BE2C (cell line): ENCODE measurements at regions not wholly inside any gene's neighbourhood (a gene's known extent, or its start where the extent isn't known, plus 50 kb on each side); places are given as distances from the start of the nearest gene placed in this dataset.
"Not testable (repeated sequence)": the region's sequence is repeated elsewhere in the genome, so short reads cannot be mapped to it uniquely, and the experiment has no call there.

Source experiments
- DNase-seq: peaks from one replicate; pipeline ENCODE4 v3.0.0-alpha.2; 2020
- H3K27me3 ChIP-seq: fragments of 250-450 bp; sonication (Bioruptor Pico); 2 replicates; pipeline ENCODE4 v1.5.1; 2020; ENCODE audit warnings: mild to moderate bottlenecking
- H3K36me3 ChIP-seq: fragments of 250-450 bp; sonication (Bioruptor Pico); 2 replicates; pipeline ENCODE4 v1.5.1; 2020; ENCODE audit warnings: mild to moderate bottlenecking
- H3K4me1 ChIP-seq: fragments of 250-450 bp; sonication (Bioruptor Pico); 2 replicates; pipeline ENCODE4 v1.5.1; 2020
- H3K4me3 ChIP-seq: 2 replicates; pipeline ENCODE4 v1.5.1; 2011; ENCODE audit warnings: low read depth, low read length
- H3K9me3 ChIP-seq: fragments of 250-450 bp; sonication (Bioruptor Pico); 2 replicates; pipeline ENCODE4 v1.5.1; 2020
- CTCF ChIP-seq: IDR thresholded peaks from 2 replicates; pipeline ENCODE4 v1.5.1; 2012; ENCODE audit warnings: mild to moderate bottlenecking, low read depth, low read length

GRCh38 chr18:71047882-71048281, 759.0 kb downstream of the SOCS6 start:
- no peaks in the 10 kb centered on the region for H3K27me3 ChIP-seq
- TF ChIP-seq CTCF: no peak
- H3K36me3 ChIP-seq: no peaks in the 10 kb centered on the region
- no peak overlapping the region for H3K4me3 ChIP-seq
- H3K4me1 ChIP-seq: no peaks in the 10 kb centered on the region
- DNase-seq: no peak
- no peaks in the 10 kb centered on the region for H3K9me3 ChIP-seq

GRCh38 chr18:71045331-71046065, 756.7 kb downstream of the SOCS6 start:
- TF ChIP-seq CTCF: no peak

GRCh38 chr18:71040161-71040560, 751.3 kb downstream of the SOCS6 start:
- Histone ChIP-seq H3K4me3 (no peak overlapping the region), H3K36me3 (no peaks in the 10 kb centered on the region), H3K27me3 (no peaks in the 10 kb centered on the region), H3K4me1 (no peaks in the 10 kb centered on the region), H3K9me3 (no peaks in the 10 kb centered on the region)
- DNase-seq: no peak
- no peak for TF ChIP-seq CTCF

More at GRCh38 chr18:71045331-71046065, 756.7 kb downstream of the SOCS6 start:
- Histone ChIP-seq H3K9me3 (no peaks in the 10 kb centered on the region), H3K27me3 (no peaks in the 10 kb centered on the region), H3K4me1 (no peaks in the 10 kb centered on the region), H3K36me3 (no peaks in the 10 kb centered on the region), H3K4me3 (no peak overlapping the region)
- DNase-seq: no peak

GRCh38 chr18:71038196-71038595, 749.4 kb downstream of the SOCS6 start:
- H3K4me1 ChIP-seq: no peaks in the 10 kb centered on the region
- H3K27me3 ChIP-seq: no peaks in the 10 kb centered on the region
- DNase-seq: no peak
- no peak for TF ChIP-seq CTCF
- no peaks in the 10 kb centered on the region for H3K36me3 ChIP-seq
- H3K4me3 ChIP-seq: no peak overlapping the region
- H3K9me3 ChIP-seq: no peaks in the 10 kb centered on the region

- no peak for TF ChIP-seq CTCF
- Histone ChIP-seq H3K4me3 (no peak overlapping the region), H3K4me1 (no peaks in the 10 kb centered on the region), H3K9me3 (no peaks in the 10 kb centered on the region), H3K36me3 (no peaks in the 10 kb centered on the region), H3K27me3 (no peaks in the 10 kb centered on the region)
- DNase-seq: no peak
Observed at GRCh38 chr18:71036783-71037182, 747.9 kb downstream of the SOCS6 start.

- H3K4me1 ChIP-seq, H3K36me3 ChIP-seq, H3K4me3 ChIP-seq, H3K27me3 ChIP-seq, DNase-seq, H3K9me3 ChIP-seq: not testable (repeated sequence)
Observed at GRCh38 chr18:71031296-71032191, 742.7 kb downstream of the SOCS6 start.

- not testable (repeated sequence) for DNase-seq, H3K4me1 ChIP-seq, H3K4me3 ChIP-seq, H3K36me3 ChIP-seq, H3K27me3 ChIP-seq, H3K9me3 ChIP-seq
Observed at GRCh38 chr18:71030085-71030484, 741.2 kb downstream of the SOCS6 start.
